Esophagus muscularis mucosa (tissue), 3 donors: ENCODE measurements at regions not wholly inside any gene's neighbourhood (a gene's known extent, or its start where the extent isn't known, plus 50 kb on each side); places are given as distances from the start of the nearest gene placed in this dataset.

Experiments used
- CTCF ChIP-seq, 3 experiments: fragments of 200-600 bp in 2 of 3; fragments of 450-650 bp in 1 of 3; sonication (generic) in 2 of 3; IDR thresholded peaks; one replicate each; pipeline ENCODE4 v1.5.1; 2017 to 2019; ENCODE audit warnings: antibody characterized with exemption in 3 of 3, mild to moderate bottlenecking in 2 of 3, moderate library complexity in 1 of 3
- POLR2A ChIP-seq: fragments of 450-650 bp; IDR thresholded peaks from one replicate; pipeline ENCODE4 v1.6.1; 2017; ENCODE audit warnings: antibody characterized with exemption, moderate library complexity, mild to moderate bottlenecking, low read depth

- TF ChIP-seq CTCF (IDR thresholded peaks at IDR 0.05) (no peak), POLR2A (no peak)
Observed at GRCh38 chr12:82097438-82097837, 260.7 kb downstream of the CCDC59 start.
